Liver (tissue), 8 donors: ENCODE measurements at regions not wholly inside any gene's neighbourhood (a gene's known extent, or its start where the extent isn't known, plus 50 kb on each side); places are given as distances from the start of the nearest gene placed in this dataset.

Source experiments
- DNase-seq: peaks from one replicate; pipeline ENCODE4 v3.0.0-alpha.2; 2017; ENCODE audit warnings: low spot score
- H3K27ac ChIP-seq, 2 donors: one replicate each; pipeline ENCODE4 v1.7.0; 2013; ENCODE audit warnings: inconsistent platforms in 2 of 2, low read length in 2 of 2, control low read depth in 1 of 2, low read depth in 1 of 2, mild to moderate bottlenecking in 1 of 2
- H3K27me3 ChIP-seq, 4 donors: one replicate each; pipeline versions ENCODE4 v1.6.1 to v1.7.0; 2013; ENCODE audit warnings: low read length in 3 of 4, inconsistent platforms in 1 of 4, mild to moderate bottlenecking in 1 of 4, moderate library complexity in 1 of 4; ENCODE audit not compliant: control insufficient read depth in 4 of 4, insufficient read depth in 4 of 4
- H3K36me3 ChIP-seq, 4 donors: one replicate each; pipeline versions ENCODE4 v1.6.1 to v1.7.0; 2013; ENCODE audit warnings: low read length in 3 of 4, mild to moderate bottlenecking in 3 of 4, low read depth in 1 of 4, moderate library complexity in 1 of 4; ENCODE audit not compliant: control insufficient read depth in 4 of 4, insufficient read depth in 3 of 4
- H3K4me1 ChIP-seq, 4 donors: one replicate each; pipeline versions ENCODE4 v1.6.1 to v1.7.0; 2013; ENCODE audit warnings: low read length in 3 of 4, mild to moderate bottlenecking in 3 of 4, moderate library complexity in 1 of 4; ENCODE audit not compliant: control insufficient read depth in 4 of 4, insufficient read depth in 4 of 4
- H3K4me3 ChIP-seq, 3 donors: one replicate each; pipeline versions ENCODE4 v1.6.1 to v1.7.0; 2013; ENCODE audit warnings: low read length in 3 of 3, control low read depth in 1 of 3, low read depth in 1 of 3, mild to moderate bottlenecking in 1 of 3
- H3K9ac ChIP-seq, 2 donors: one replicate each; pipeline ENCODE4 v1.7.0; 2013; ENCODE audit warnings: low read length in 2 of 2, mild to moderate bottlenecking in 2 of 2, moderate library complexity in 2 of 2, control low read depth in 1 of 2, low read depth in 1 of 2
- H3K9me3 ChIP-seq, 4 donors: one replicate each; pipeline versions ENCODE4 v1.6.1 to v1.7.0; 2013; ENCODE audit warnings: low read length in 3 of 4; ENCODE audit not compliant: control insufficient read depth in 4 of 4
- FOXA1 ChIP-seq: IDR thresholded peaks from 2 replicates; pipeline ENCODE4 v1.6.1; 2016; ENCODE audit warnings: antibody characterized with exemption
- FOXA2 ChIP-seq: IDR thresholded peaks from 2 replicates; pipeline ENCODE4 v1.6.1; 2016; ENCODE audit warnings: antibody characterized with exemption
- HNF4G ChIP-seq: IDR thresholded peaks from 2 replicates; pipeline ENCODE4 v1.6.1; 2016; ENCODE audit warnings: antibody characterized with exemption
- NR2F2 ChIP-seq: IDR thresholded peaks from 2 replicates; pipeline ENCODE4 v1.6.1; 2016; ENCODE audit warnings: antibody characterized with exemption
- RAD21 ChIP-seq, 2 donors: IDR thresholded peaks; 2 replicates each; pipeline ENCODE4 v1.6.1; 2016; ENCODE audit warnings: antibody characterized with exemption in 2 of 2, mild to moderate bottlenecking in 2 of 2
- RXRA ChIP-seq, 2 donors: IDR thresholded peaks; 2 replicates each; pipeline ENCODE4 v1.6.1; 2017 to 2018; ENCODE audit warnings: antibody characterized with exemption in 2 of 2, mild to moderate bottlenecking in 1 of 2
- TAF1 ChIP-seq: conservative IDR thresholded peaks from 2 replicates; pipeline ENCODE4 v1.6.1; 2016; ENCODE audit warnings: antibody characterized with exemption, mild to moderate bottlenecking
- YY1 ChIP-seq: IDR thresholded peaks from 2 replicates; pipeline ENCODE4 v1.6.1; 2016; ENCODE audit warnings: antibody characterized with exemption, mild to moderate bottlenecking
- WGBS: extraction: QIAGEN DNeasy Blood & Tissue Kit; methylation state at CpG from one replicate; pipeline ENCODE4 v1.1.7; 2013; 5-methylcytosine and 5-hydroxymethylcytosine counted together
- TF ChIP-seq, protein P1 (sequence below): IDR thresholded peaks from 2 replicates; pipeline ENCODE4 v1.6.1; 2016; ENCODE audit warnings: antibody characterized with exemption, mild to moderate bottlenecking
- TF ChIP-seq, protein P2 (sequence below): IDR thresholded peaks from 2 replicates; pipeline ENCODE4 v1.6.1; 2016; ENCODE audit warnings: antibody characterized with exemption
- TF ChIP-seq, protein P3 (sequence below): fragments of 150-350 bp; IDR thresholded peaks from 2 replicates; pipeline ENCODE4 v1.5.1; 2017; ENCODE audit warnings: improper control_type of control experiment, low read depth, low read length; ENCODE audit not compliant: missing input control
- TF ChIP-seq, protein P4 (sequence below): IDR thresholded peaks from 2 replicates; pipeline ENCODE4 v1.6.1; 2016; ENCODE audit warnings: antibody characterized with exemption
- TF ChIP-seq, protein P5 (sequence below): IDR thresholded peaks from 2 replicates; pipeline ENCODE4 v1.6.1; 2016; ENCODE audit warnings: antibody characterized with exemption
- donor health status: healthy.
- donor health status: healthy.
- donor health status: healthy.
- donor health status: healthy.
- donor health status: healthy.

DNA sequence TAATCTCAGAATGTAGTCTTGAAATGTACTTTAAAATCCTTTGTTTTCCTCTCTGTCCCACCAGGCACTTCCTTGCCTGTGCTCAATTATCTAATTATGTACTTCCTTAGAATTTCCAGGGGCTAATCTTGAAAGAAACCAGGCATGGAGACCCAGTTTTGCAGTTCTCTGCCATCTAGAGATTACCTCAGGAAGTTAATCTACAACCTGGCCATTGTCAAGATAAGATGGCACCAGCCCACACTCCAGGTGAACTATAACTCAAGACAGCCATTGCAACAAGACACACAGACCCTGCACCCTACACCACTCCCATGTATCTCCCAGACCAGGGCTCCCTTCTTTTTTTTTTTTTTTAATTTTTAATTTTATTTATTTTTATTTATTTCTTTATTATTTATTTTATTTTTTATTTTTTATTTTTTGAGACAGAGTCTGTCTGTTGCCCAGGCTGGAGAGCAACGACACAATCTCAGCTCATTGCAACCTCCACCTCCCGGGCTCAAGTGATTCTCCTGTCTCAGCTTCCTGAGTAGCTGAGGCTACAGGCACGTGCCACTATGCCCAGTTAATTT, 85.9 kb upstream of the TRIM24 start:
- TF ChIP-seq, protein P1, sequence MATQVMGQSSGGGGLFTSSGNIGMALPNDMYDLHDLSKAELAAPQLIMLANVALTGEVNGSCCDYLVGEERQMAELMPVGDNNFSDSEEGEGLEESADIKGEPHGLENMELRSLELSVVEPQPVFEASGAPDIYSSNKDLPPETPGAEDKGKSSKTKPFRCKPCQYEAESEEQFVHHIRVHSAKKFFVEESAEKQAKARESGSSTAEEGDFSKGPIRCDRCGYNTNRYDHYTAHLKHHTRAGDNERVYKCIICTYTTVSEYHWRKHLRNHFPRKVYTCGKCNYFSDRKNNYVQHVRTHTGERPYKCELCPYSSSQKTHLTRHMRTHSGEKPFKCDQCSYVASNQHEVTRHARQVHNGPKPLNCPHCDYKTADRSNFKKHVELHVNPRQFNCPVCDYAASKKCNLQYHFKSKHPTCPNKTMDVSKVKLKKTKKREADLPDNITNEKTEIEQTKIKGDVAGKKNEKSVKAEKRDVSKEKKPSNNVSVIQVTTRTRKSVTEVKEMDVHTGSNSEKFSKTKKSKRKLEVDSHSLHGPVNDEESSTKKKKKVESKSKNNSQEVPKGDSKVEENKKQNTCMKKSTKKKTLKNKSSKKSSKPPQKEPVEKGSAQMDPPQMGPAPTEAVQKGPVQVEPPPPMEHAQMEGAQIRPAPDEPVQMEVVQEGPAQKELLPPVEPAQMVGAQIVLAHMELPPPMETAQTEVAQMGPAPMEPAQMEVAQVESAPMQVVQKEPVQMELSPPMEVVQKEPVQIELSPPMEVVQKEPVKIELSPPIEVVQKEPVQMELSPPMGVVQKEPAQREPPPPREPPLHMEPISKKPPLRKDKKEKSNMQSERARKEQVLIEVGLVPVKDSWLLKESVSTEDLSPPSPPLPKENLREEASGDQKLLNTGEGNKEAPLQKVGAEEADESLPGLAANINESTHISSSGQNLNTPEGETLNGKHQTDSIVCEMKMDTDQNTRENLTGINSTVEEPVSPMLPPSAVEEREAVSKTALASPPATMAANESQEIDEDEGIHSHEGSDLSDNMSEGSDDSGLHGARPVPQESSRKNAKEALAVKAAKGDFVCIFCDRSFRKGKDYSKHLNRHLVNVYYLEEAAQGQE = no peak
- TF ChIP-seq, protein P2, sequence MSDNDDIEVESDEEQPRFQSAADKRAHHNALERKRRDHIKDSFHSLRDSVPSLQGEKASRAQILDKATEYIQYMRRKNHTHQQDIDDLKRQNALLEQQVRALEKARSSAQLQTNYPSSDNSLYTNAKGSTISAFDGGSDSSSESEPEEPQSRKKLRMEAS = no peak
- TF ChIP-seq FOXA2 = no peak
- TF ChIP-seq, protein P3, sequence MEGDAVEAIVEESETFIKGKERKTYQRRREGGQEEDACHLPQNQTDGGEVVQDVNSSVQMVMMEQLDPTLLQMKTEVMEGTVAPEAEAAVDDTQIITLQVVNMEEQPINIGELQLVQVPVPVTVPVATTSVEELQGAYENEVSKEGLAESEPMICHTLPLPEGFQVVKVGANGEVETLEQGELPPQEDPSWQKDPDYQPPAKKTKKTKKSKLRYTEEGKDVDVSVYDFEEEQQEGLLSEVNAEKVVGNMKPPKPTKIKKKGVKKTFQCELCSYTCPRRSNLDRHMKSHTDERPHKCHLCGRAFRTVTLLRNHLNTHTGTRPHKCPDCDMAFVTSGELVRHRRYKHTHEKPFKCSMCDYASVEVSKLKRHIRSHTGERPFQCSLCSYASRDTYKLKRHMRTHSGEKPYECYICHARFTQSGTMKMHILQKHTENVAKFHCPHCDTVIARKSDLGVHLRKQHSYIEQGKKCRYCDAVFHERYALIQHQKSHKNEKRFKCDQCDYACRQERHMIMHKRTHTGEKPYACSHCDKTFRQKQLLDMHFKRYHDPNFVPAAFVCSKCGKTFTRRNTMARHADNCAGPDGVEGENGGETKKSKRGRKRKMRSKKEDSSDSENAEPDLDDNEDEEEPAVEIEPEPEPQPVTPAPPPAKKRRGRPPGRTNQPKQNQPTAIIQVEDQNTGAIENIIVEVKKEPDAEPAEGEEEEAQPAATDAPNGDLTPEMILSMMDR = no peak
- TF ChIP-seq, protein P4, sequence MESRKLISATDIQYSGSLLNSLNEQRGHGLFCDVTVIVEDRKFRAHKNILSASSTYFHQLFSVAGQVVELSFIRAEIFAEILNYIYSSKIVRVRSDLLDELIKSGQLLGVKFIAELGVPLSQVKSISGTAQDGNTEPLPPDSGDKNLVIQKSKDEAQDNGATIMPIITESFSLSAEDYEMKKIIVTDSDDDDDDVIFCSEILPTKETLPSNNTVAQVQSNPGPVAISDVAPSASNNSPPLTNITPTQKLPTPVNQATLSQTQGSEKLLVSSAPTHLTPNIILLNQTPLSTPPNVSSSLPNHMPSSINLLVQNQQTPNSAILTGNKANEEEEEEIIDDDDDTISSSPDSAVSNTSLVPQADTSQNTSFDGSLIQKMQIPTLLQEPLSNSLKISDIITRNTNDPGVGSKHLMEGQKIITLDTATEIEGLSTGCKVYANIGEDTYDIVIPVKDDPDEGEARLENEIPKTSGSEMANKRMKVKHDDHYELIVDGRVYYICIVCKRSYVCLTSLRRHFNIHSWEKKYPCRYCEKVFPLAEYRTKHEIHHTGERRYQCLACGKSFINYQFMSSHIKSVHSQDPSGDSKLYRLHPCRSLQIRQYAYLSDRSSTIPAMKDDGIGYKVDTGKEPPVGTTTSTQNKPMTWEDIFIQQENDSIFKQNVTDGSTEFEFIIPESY = no peak
- no peak for TF ChIP-seq TAF1
- no peak for TF ChIP-seq HNF4G
- Histone ChIP-seq H3K4me3 (no peak overlapping the region), H3K27me3 (no peaks in the 10 kb centered on the region), H3K36me3 (no peaks in the 10 kb centered on the region), H3K4me1 (peaks cover 0 to 2% (median 0%) of the 10 kb centered on the region in 4 donors), H3K9ac (no peak overlapping the region), H3K9me3 (peaks cover 4 to 12% (median 6%) of the 10 kb centered on the region in 4 donors), H3K27ac (no peak overlapping the region)
- WGBS = 87% methylated on average over 3 of the region's 3 CpGs
- DNase-seq = no peak

DNA sequence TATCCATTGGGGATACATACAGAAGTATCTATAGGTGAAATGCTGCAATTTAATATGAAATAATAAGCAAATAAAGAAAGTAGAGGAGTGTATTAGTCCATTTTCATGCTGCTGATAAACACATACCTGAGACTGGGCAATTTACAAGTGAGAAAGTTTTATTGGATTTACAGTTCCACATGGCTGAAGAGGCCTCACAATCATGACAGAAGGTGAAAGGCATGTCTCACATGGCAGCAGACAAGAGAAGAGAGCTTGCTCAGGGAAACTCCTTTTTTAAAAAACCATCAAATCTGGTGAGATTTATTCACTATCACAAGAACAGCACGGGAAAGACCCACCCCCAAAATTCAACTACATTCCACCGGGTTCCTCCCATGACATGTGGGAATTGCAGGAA, 82.8 kb upstream of the TRIM24 start:
- no peak for TF ChIP-seq FOXA1
- no peak for TF ChIP-seq YY1
- TF ChIP-seq, protein P5, sequence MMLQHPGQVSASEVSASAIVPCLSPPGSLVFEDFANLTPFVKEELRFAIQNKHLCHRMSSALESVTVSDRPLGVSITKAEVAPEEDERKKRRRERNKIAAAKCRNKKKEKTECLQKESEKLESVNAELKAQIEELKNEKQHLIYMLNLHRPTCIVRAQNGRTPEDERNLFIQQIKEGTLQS = no peak
- TF ChIP-seq, protein P3 = no peak
- TF ChIP-seq RXRA (IDR thresholded peaks at IDR 0.05) = no peak
- no peak for TF ChIP-seq RAD21 (IDR thresholded peaks at IDR 0.05)
- TF ChIP-seq NR2F2 = no peak
- TF ChIP-seq, protein P1 = no peak
- TF ChIP-seq, protein P2 = no peak
- WGBS = 93% methylated on average over 2 of the region's 2 CpGs

More for the DNA sequence above, 82.8 kb upstream of the TRIM24 start:
- peaks cover 0 to 2% (median 0%) of the 10 kb centered on the region in 4 donors for H3K4me1 ChIP-seq
- H3K36me3 ChIP-seq = no peaks in the 10 kb centered on the region
- H3K9ac ChIP-seq = no peak overlapping the region
- H3K27ac ChIP-seq = no peak overlapping the region
- DNase-seq = no peak
- H3K9me3 ChIP-seq = peaks cover 0 to 1% (median 0%) of the 10 kb centered on the region in 4 donors
- no peak overlapping the region for H3K4me3 ChIP-seq
- no peaks in the 10 kb centered on the region for H3K27me3 ChIP-seq
